NT2/D1 (cell line): ENCODE measurements at regions not wholly inside any gene's neighbourhood (a gene's known extent, or its start where the extent isn't known, plus 50 kb on each side); places are given as distances from the start of the nearest gene placed in this dataset.

Source experiments
- SUZ12 ChIP-seq: IDR thresholded peaks from 2 replicates; pipeline ENCODE4 v1.6.1; 2011; ENCODE audit not compliant: insufficient read length, insufficient read depth; ENCODE audit errors: extremely low read depth
- YY1 ChIP-seq: IDR thresholded peaks from 2 replicates; pipeline ENCODE4 v1.6.1; 2011; ENCODE audit not compliant: insufficient read length, insufficient read depth

DNA sequence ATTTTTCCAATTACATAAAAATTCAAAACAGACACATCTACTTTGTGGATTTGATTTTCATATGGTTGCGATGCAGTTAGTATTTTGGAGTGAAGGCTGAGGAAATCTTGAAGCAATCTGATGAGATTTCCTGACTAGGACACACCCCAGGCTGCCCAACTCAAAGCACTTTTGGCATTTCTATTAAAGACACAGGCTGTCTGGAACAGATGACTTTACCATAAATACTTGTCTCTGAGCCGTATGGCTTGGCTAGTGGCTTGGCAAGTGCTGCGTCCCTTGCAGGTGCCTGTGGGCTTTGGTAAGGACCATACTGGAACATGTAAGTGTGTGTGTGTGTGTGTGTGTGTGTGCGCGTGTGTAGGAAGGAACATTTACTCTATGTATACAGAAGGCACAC is 218.8 kb downstream of the FGF9 start:
- no peak for TF ChIP-seq SUZ12
- TF ChIP-seq YY1 = no peak
